ENCODE measurements at regions not wholly inside any gene's neighbourhood (a gene's known extent, or its start where the extent isn't known, plus 50 kb on each side); places are given as distances from the start of the nearest gene placed in this dataset.
"Not testable (repeated sequence)": the region's sequence is repeated elsewhere in the genome, so short reads cannot be mapped to it uniquely, and the experiment has no call there.

GRCh38 chr3:74281705-74282104 is 332.8 kb downstream of the CNTN3 start:
- DNase-seq (ENCODE audit: low read depth, low spot score) = no peak

GRCh38 chr3:74273555-74274402 is 340.7 kb downstream of the CNTN3 start:
- no peak for DNase-seq (ENCODE audit: low read depth, low spot score)

- no peak for DNase-seq (ENCODE audit: low read depth, low spot score)
These were observed 341.4 kb downstream of the CNTN3 start for GRCh38 chr3:74273091-74273490.

GRCh38 chr3:74271541-74271940 is 342.9 kb downstream of the CNTN3 start:
- no peak for DNase-seq (ENCODE audit: low read depth, low spot score)

GRCh38 chr3:74269689-74270088 is 344.8 kb downstream of the CNTN3 start:
- DNase-seq (ENCODE audit: low read depth, low spot score) = no peak

GRCh38 chr3:74268753-74269152 is 345.7 kb downstream of the CNTN3 start:
- DNase-seq (ENCODE audit: low read depth, low spot score) = no peak

GRCh38 chr3:74267588-74268184 is 346.8 kb downstream of the CNTN3 start:
- peak; percentile 30 for DNase-seq (ENCODE audit: low read depth, low spot score)

- DNase-seq (ENCODE audit: low read depth, low spot score) = no peak
These were observed 347.3 kb downstream of the CNTN3 start for GRCh38 chr3:74267131-74267530.

GRCh38 chr3:74265069-74265468 is 349.4 kb downstream of the CNTN3 start:
- no peak for DNase-seq (ENCODE audit: low read depth, low spot score)

GRCh38 chr3:74263031-74263430 is 351.4 kb downstream of the CNTN3 start:
- no peak for DNase-seq (ENCODE audit: low read depth, low spot score)

- no peak for DNase-seq (ENCODE audit: low read depth, low spot score)
These were observed 381.4 kb downstream of the CNTN3 start for GRCh38 chr3:74233091-74233490.

GRCh38 chr3:74217467-74217866 is 397.0 kb downstream of the CNTN3 start:
- DNase-seq (ENCODE audit: low read depth, low spot score) = no peak

GRCh38 chr3:74214286-74214685 is 400.2 kb downstream of the CNTN3 start:
- DNase-seq (ENCODE audit: low read depth, low spot score) = no peak

- no peak for DNase-seq (ENCODE audit: low read depth, low spot score)
These were observed 403.7 kb downstream of the CNTN3 start for GRCh38 chr3:74210739-74211138.

- no peak for DNase-seq (ENCODE audit: low read depth, low spot score)
These were observed 413.5 kb downstream of the CNTN3 start for GRCh38 chr3:74200952-74201351.

- DNase-seq (ENCODE audit: low read depth, low spot score) = not testable (repeated sequence)
These were observed 435.8 kb downstream of the CNTN3 start for GRCh38 chr3:74178664-74179063.

GRCh38 chr3:74173090-74173489 is 441.4 kb downstream of the CNTN3 start:
- DNase-seq (ENCODE audit: low read depth, low spot score) = no peak

- DNase-seq (ENCODE audit: low read depth, low spot score) = no peak
These were observed 446.5 kb downstream of the CNTN3 start for GRCh38 chr3:74167926-74168325.

- no peak for DNase-seq (ENCODE audit: low read depth, low spot score)
These were observed 449.2 kb downstream of the CNTN3 start for GRCh38 chr3:74165211-74165610.

GRCh38 chr3:74149466-74149865 is 465.0 kb downstream of the CNTN3 start:
- no peak for DNase-seq (ENCODE audit: low read depth, low spot score)

- DNase-seq (ENCODE audit: low read depth, low spot score) = no peak
These were observed 469.2 kb downstream of the CNTN3 start for GRCh38 chr3:74145277-74145676.

GRCh38 chr3:74139648-74140047 is 474.8 kb downstream of the CNTN3 start:
- no peak for DNase-seq (ENCODE audit: low read depth, low spot score)

- DNase-seq (ENCODE audit: low read depth, low spot score) = no peak
These were observed 476.7 kb downstream of the CNTN3 start for GRCh38 chr3:74137790-74138189.
